Epidermal melanocyte (primary cell): ENCODE measurements at regions not wholly inside any gene's neighbourhood (a gene's known extent, or its start where the extent isn't known, plus 50 kb on each side); places are given as distances from the start of the nearest gene placed in this dataset.

Source experiments
- DNase-seq: peaks from one replicate; pipeline ENCODE4 v3.0.0; 2011; ENCODE audit warnings: low spot score; ENCODE audit not compliant: insufficient read length

DNA sequence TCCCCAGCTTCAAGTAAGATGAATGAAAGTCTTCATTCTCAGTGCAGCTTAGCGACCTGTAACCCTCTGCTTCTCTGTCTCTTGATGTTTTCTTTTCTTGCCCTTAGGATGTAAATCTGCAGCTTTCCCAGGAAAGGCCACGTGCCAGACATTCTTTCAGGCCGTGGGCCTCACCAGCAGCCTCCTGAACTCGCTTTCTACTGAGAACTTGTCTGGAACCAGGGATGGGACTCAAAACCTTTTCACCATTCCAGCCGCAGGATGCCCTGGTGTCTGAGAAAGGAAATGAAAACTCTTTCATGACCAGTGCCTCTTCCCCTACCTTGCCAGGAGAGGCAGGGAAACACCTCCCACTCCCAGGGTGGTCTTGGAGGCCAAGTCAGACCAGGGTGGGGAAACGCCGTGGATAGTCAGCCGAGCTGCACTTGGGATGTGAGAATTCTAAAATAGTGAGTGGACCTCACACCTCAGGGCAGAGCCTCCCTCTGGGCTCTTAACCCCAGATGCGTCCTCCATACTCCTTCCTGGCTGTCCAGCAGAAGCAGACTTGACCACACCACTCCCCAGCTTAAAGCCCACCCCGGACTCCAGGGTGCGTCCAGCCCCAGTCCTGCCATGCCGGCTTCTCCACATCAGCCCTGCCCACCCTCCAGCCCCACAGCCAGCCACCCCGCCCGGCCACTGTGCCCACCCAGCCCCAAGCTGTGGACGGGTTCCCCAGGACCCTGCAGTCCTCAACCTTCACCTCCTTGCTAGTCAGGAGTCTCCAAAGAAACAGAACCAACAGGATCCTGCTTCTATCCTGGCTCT lies 115.5 kb downstream of the TWIST2 start:
- DNase-seq: no peak

- no peak for DNase-seq
Measured at GRCh38 chr2:238963971-238964328, 116.1 kb downstream of the TWIST2 start.

- no peak for DNase-seq
Measured at GRCh38 chr2:238964544-238965067, 116.7 kb downstream of the TWIST2 start.

- no peak for DNase-seq
Measured at GRCh38 chr2:238965371-238966071, 117.6 kb downstream of the TWIST2 start.

GRCh38 chr2:238966072-238966937 lies 118.4 kb downstream of the TWIST2 start:
- DNase-seq: no peak

DNA sequence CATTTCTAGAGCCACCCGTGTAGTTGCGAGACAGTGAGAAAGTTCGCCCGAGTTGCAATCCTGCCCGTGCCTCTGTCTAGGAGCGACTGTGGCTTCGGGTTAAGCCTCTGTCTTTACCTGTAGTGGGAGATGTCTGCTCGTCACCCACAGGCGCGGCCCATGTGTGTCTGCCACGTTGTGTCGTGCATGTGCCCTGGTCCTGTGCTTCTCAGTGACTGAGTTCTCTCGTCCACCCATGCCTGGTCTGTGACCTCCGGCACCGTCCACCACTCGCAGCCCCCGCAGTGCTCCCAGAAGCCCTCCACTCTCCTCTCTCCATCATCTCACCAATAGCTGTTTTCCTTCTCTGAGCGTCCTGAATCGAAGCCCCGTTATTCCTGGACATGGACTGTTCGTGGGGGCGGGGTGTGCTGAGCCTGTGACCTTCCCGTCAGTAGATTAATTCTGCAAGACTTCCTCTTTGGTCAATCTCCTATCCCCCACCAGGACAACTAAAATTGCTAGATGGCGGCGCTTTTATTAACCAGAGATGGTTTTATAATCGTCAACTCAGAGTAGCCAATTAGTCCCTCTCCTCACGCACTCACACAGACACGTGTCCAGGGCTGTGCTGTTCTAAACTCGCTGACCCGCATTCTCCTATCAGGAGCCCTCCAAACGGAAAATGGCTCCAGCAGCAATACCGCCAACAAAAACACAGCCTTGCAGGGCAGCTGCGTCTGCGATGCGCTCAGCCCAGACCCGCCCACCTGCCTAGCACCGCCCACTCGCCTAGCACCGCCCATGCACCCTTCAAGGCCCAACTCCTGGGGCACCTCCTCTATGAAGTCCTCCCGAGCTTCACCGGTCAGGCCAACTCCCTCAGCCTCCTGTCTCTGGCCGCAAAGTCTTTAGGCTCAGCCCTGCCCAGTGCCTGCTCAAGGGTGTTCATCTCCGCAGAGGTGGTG lies 119.4 kb downstream of the TWIST2 start:
- DNase-seq: no peak

DNA sequence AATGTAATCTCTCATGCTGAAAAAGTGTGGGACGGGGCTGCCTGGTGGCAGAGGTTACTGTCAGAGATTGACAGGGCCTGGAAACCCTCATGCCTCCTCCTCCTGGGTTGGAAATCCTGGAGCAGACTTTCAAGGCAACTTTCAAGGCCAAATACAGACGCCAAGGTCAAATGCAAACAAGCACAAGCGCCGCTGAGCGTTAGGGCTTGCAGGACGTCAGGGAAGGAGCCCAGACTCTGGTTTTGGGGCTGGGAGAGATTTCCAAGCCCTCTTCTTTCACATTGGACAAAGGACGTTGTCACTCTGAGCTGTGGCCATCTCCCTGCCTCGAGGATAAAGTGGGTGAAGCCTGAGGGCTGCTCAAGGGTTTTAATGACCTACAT lies 120.1 kb downstream of the TWIST2 start:
- no peak for DNase-seq

- DNase-seq: no peak
Measured at GRCh38 chr2:238968616-238969384, 120.9 kb downstream of the TWIST2 start.

GRCh38 chr2:238969857-238970256 lies 122.0 kb downstream of the TWIST2 start:
- DNase-seq: no peak

- peak; percentile 60 for DNase-seq
Measured at GRCh38 chr2:238970553-238971081, 122.7 kb downstream of the TWIST2 start.

DNA sequence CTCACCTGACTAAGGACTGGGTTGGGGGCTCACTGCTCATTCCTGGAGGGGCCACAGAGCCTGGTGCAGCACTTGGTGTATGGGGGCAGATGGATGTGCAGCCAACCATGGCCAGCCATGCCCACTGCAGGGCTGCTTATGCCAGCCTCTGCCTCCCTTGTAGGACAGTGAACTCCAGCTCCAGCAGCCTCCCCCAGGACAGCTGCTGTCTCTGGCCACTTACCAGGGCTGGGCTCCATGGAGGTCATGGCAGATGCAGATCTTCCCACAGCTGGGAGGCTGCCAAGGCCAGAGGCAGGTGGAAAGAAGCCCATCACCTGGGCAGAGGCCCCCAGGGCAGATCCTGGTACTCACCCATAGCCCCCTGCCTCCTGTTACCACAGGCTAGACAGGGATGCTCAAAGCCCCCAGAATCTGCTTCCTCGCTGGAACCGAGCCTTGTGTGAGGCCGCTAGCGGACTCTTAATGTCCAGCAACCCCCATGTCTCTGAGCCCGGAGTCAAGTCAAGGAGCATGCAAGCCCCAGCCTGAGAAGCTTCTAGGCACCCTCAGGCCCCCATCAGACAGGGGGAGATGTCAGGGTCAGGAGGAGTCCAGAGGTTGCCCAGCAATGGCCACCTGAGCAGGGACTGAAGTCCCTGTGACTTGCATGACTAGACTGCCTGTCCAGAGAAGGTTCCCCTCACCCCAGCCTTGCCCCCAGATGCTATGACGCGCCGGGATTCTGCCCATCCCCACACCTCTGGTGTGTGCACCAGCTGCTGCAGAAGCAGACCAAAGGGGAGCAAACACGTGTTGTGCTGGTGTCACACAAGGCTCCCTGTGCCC lies 123.6 kb downstream of the TWIST2 start:
- DNase-seq: no peak

- no peak for DNase-seq
Measured at GRCh38 chr2:238972146-238972445, 124.2 kb downstream of the TWIST2 start.

GRCh38 chr2:238973038-238973739 lies 125.3 kb downstream of the TWIST2 start:
- no peak for DNase-seq

- DNase-seq: no peak
Measured at GRCh38 chr2:238974081-238974480, 126.2 kb downstream of the TWIST2 start.

GRCh38 chr2:238974501-238975166 lies 126.7 kb downstream of the TWIST2 start:
- DNase-seq: peak; percentile 61

- no peak for DNase-seq
Measured at GRCh38 chr2:238975408-238975807, 127.5 kb downstream of the TWIST2 start.

GRCh38 chr2:238978497-238978896 lies 130.6 kb downstream of the TWIST2 start:
- peak; percentile 49 for DNase-seq

GRCh38 chr2:238979636-238980035 lies 131.8 kb downstream of the TWIST2 start:
- no peak for DNase-seq
